ENCODE measurements at regions not wholly inside any gene's neighbourhood (a gene's known extent, or its start where the extent isn't known, plus 50 kb on each side); places are given as distances from the start of the nearest gene placed in this dataset.
A peak's percentile ranks its signal among the peaks of the same experiment; 100 is the strongest.

DNA sequence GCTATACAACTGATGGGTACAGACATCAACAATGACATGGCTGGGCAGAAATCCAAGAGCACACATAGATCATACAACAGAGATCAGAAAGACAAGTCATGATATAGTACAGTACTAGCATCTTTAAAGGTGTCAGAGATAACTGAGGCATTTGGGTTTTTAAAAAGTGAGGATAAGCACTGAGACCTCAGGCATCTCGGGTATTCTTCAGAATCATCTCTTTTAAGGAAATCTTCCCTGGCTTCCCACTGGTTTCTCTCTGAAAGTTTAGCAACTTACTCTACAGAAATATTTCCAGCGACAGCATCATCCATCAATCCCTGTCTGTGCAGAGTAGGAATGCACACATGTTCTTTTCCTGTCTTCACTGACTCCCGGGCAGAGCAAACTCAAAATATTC, 93.2 kb upstream of the PARP11 start:
- no peak for DNase-seq (ENCODE audit: low read depth)
- TF ChIP-seq, protein P1, sequence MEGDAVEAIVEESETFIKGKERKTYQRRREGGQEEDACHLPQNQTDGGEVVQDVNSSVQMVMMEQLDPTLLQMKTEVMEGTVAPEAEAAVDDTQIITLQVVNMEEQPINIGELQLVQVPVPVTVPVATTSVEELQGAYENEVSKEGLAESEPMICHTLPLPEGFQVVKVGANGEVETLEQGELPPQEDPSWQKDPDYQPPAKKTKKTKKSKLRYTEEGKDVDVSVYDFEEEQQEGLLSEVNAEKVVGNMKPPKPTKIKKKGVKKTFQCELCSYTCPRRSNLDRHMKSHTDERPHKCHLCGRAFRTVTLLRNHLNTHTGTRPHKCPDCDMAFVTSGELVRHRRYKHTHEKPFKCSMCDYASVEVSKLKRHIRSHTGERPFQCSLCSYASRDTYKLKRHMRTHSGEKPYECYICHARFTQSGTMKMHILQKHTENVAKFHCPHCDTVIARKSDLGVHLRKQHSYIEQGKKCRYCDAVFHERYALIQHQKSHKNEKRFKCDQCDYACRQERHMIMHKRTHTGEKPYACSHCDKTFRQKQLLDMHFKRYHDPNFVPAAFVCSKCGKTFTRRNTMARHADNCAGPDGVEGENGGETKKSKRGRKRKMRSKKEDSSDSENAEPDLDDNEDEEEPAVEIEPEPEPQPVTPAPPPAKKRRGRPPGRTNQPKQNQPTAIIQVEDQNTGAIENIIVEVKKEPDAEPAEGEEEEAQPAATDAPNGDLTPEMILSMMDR (IDR thresholded peaks at IDR 0.05; ENCODE audit: insufficient read depth, low read depth, low read length, missing control alignments) = no peak
- no peak overlapping the region for H3K4me3 ChIP-seq (ENCODE audit: low read depth, low read length)

DNA sequence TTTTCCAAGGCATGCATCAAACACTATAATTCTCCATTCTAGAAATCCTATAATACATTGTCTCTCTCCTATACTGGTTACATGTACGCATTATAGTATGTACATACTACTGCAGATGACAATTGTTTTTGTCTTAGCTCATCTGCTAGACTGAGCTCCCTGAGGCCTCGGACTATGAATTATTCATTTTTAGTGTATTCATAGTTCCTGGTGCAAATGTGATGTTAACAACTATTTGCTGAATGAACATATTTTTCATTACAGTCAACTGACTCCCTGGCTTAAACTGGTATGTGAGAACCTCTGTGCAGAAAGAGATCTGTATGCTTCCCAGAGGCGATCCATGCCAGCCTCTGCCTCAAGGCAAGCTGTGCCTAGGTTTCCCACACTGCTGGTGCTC, 91.8 kb upstream of the PARP11 start:
- DNase-seq (ENCODE audit: low read depth) = no peak
- TF ChIP-seq, protein P1 (IDR thresholded peaks at IDR 0.05; ENCODE audit: insufficient read depth, low read depth, low read length, missing control alignments) = no peak
- H3K4me3 ChIP-seq (ENCODE audit: low read depth, low read length) = no peak overlapping the region

DNA sequence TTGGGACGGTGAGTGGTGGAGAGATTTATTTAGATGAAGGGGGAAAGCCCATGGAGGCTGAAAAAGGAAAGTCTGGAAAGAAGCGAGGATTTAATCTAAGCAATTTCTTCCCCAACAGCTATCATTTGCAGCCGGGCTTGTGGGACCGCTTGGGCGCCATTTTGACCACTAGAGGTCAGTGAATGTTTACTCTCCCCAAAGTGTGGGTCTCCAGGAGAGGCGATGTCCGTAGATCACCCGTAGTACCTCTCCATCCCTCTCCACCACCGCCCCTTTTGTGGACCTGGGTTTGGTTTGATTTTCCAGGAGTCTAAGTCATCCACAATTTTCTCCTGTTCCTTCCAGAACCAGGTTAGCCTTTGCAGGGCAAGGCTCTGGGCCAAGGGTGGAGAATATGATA, 91.2 kb upstream of the PARP11 start:
- TF ChIP-seq, protein P1 (IDR thresholded peaks at IDR 0.05; ENCODE audit: insufficient read depth, low read depth, low read length, missing control alignments) = peak; percentile 27
- DNase-seq (ENCODE audit: low read depth) = peak; percentile 28
- no peak overlapping the region for H3K4me3 ChIP-seq (ENCODE audit: low read depth, low read length)

DNA sequence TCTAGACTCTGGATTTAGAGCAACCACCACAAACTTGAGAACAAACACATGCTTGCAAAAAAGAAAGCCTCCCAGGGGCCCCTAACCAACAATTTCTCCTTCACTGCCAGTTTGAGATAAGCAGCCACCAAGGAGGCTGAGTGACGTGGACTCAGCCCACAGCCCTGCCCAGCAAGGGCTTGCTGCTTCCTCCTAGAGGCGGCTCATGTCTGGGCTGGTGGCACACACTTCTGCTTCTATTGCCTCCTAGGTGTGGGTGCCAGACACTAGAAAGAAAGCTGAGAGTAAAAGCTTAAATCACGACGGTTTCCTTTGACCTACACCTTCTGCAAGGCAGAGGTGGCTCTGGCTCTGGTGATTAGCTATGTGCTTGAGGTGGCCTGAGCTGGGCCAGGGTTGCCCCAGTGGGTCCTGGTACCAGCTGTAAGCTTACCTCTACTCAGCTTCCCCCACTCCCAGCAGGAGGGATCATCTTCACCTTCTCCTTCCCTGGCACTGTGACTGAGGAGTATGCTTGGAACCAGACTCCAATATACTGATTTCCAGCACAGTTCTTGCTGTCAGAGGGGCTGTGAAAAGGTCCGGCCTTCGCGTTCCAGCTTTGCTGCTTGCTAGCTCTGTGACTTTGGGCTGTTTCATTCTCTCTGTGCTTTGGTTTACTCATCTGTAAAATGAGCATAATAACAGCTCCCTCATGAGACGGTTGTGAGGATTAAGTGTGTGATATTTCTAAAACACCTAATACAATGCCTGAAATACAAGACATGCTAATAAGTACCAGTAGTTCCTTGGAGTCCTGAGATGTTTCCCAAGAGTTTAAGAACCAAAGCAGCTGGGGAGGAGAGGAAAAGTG, 89.7 kb upstream of the PARP11 start:
- H3K4me3 ChIP-seq (ENCODE audit: low read depth, low read length) = no peak overlapping the region
- TF ChIP-seq, protein P1 (IDR thresholded peaks at IDR 0.05; ENCODE audit: insufficient read depth, low read depth, low read length, missing control alignments) = peak; percentile 0
- peak; percentile 17 for DNase-seq (ENCODE audit: low read depth)

DNA sequence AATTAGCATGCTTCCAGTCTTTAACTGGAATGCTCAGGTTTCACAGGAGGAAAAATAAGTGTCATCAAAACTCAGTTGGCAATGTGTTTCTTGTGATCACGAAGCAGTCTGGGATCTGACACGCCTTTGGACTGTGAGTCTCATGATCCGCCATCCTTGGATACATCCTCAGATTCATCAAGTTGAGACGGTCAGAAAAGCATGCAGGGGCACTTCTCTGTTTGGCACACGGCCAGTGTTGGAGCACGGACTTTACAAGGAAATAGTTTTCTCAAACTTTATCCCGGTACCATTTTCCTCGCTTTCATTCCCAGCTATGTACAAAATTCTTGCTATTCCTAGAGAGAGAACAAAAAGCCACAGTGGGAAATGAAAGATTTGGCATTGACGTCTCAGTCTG, 88.4 kb upstream of the PARP11 start:
- TF ChIP-seq, protein P1 (IDR thresholded peaks at IDR 0.05; ENCODE audit: insufficient read depth, low read depth, low read length, missing control alignments) = no peak
- no peak overlapping the region for H3K4me3 ChIP-seq (ENCODE audit: low read depth, low read length)
- DNase-seq (ENCODE audit: low read depth) = no peak

DNA sequence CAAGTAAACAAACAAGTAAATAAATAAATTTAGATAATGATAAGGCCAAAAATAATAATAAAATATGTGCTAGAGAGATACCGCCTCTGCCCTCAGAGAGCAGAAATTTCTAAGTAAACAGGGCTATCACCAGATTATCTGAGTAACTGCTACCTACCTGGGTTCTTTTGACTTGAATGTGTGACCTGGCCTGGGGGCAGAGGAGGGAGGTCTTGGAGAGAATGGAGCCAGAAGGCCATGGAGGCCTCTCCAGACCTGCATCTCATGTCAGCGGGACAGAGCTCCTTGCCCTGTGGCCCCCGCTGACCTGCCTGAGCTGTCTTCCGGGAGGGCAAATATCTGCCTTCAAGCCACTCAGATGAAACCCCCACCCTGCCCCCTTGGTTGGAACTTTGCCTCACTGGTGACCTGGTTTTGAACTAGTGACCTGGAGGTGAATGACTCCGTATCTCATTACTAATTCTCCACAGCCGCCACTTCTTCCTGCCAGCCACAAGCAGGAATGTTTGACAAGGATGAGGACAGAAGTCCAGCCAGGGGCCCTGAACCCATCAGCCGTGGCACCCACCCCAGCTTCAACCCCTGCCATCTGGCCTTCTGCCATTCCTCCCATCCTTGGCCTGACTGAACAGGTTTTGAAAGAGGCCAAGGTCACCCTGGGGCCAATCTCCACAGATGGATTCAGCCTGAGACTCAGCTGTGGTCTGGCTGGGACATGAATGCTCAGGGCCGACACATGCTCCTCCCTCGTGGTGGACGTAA, 86.8 kb upstream of the PARP11 start:
- TF ChIP-seq, protein P1 (IDR thresholded peaks at IDR 0.05; ENCODE audit: insufficient read depth, low read depth, low read length, missing control alignments) = no peak
- no peak overlapping the region for H3K4me3 ChIP-seq (ENCODE audit: low read depth, low read length)
- no peak for DNase-seq (ENCODE audit: low read depth)
